HepG2 (cell line): ENCODE measurements at regions not wholly inside any gene's neighbourhood (a gene's known extent, or its start where the extent isn't known, plus 50 kb on each side); places are given as distances from the start of the nearest gene placed in this dataset.
"Not testable (repeated sequence)": the region's sequence is repeated elsewhere in the genome, so short reads cannot be mapped to it uniquely, and the experiment has no call there.

Experiments
- HINFP ChIP-seq: sonication (generic); formaldehyde crosslinking; IDR thresholded peaks from 2 replicates; pipeline ENCODE4 v1.4.0; 2020; ENCODE audit warnings: low read depth, mild to moderate bottlenecking, missing genetic modification reagents
- HMG20B ChIP-seq: conservative IDR thresholded peaks from 2 replicates; pipeline ENCODE4 v1.6.1; 2016; ENCODE audit warnings: missing genetic modification reagents, missing compliant biosample characterization
- KDM1A ChIP-seq: IDR thresholded peaks from 2 replicates; pipeline ENCODE4 v1.6.1; 2016; ENCODE audit warnings: missing compliant biosample characterization
- NFKBIZ ChIP-seq: IDR thresholded peaks from 2 replicates; pipeline ENCODE4 v1.6.1; 2018; ENCODE audit warnings: missing genetic modification reagents, missing compliant biosample characterization
- TBP ChIP-seq: sonication (generic); formaldehyde crosslinking; IDR thresholded peaks from 2 replicates; pipeline ENCODE4 v1.5.0; 2020; ENCODE audit warnings: missing genetic modification reagents
- ZNF839 ChIP-seq: sonication (generic); formaldehyde crosslinking; IDR thresholded peaks from 2 replicates; pipeline ENCODE4 v1.4.0; 2020; ENCODE audit warnings: missing genetic modification reagents, mild to moderate bottlenecking, borderline replicate concordance

GRCh38 chr6:135112951-135113350, 58.3 kb upstream of the HBS1L start:
- TF ChIP-seq NFKBIZ; HMG20B (CRISPR knock-in tag); KDM1A (CRISPR knock-in tag); ZNF839 (CRISPR knock-in tag); TBP; HINFP: not testable (repeated sequence)
